Renal cortex interstitium (tissue), 11 donors: ENCODE measurements at regions not wholly inside any gene's neighbourhood (a gene's known extent, or its start where the extent isn't known, plus 50 kb on each side); places are given as distances from the start of the nearest gene placed in this dataset.

Source experiments
- DNase-seq, 11 donors: peaks; one replicate each; pipeline ENCODE4 v3.0.0-alpha.2; 2013; ENCODE audit warnings: low read depth in 9 of 11, low spot score in 4 of 11; ENCODE audit errors: extremely low read depth in 1 of 11

GRCh38 chr11:128239306-128239705, 348.1 kb downstream of the ETS1 start:
- DNase-seq = no peak

DNA sequence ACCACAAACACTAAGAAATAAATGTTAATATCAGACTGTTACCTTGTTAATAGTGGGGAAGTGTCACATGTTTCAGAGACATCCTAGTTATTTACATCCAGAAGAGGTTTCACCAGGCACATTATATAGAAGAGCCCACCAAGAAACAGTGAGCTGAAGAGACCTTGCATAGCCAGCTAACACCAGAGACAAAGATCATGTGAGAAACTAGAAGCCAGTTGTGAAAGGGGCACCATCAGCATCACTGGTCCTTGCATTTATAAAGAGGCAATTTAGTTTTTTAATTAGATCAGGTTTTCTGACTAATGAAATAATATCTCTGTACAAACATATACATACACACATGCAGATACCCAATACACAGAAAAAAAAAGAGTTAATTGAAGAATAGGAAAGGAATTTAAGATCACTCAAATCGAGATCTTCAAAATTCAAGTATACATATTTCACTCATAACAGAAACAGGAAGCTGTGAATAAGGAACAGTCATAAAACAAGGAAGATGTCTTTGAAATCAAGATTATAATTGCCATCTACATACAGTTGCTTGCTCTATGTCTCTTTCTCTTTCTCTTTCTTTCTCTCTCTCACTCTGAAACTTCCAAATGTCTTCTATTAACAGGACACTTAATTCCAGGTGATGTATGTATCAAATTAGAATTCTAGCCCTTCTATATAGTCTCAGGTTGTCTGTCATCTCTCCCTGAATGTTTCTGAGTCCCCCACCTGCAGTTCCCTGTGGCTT, 348.7 kb downstream of the ETS1 start:
- DNase-seq = no peak

DNA sequence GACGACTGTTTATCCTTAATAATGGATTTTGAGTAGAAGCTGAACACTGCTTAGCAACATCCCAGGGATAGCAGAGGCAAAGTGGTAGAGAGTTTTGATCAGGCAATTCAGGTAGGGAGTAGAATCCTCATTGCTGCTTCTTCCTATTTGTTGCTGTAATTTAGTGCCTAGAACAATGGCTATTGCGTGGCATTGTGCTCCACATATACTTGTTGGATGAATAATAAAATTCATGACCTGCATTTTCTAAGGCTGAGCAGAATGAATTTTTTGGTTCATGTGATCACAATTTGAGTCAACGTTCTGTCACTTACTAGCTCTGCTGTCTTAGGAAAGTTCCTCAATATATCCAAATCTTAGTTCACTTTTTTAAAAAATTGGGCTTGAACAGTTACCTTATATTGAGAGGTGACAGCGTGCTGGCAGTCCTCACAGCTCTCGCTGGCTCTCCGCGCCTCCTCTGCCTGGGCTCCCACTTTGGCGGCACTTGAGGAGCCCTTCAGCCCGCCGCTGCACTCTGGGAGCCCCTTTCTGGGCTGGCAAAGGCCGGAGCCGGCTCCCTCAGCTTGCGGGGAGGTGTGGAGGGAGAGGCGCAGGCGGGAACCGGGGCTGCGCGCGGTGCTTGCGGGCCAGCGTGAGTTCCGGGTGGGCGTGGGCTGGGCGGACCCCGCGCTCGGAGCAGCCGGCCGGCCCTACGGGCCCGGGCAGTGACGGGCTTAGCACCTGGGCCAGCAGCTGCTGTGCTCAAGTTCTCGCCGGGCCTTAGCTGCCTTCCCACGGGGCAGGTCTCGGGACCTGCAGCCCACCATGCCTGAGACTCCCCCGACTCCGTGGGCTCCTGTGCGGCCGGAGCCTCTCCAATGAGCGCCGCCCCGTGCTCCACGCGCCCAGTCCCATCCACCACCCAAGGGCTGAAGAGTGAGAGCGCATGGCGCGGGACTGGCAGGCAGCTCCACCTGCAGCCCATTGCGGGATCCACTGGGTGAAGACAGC, 350.6 kb downstream of the ETS1 start:
- DNase-seq = no peak

DNA sequence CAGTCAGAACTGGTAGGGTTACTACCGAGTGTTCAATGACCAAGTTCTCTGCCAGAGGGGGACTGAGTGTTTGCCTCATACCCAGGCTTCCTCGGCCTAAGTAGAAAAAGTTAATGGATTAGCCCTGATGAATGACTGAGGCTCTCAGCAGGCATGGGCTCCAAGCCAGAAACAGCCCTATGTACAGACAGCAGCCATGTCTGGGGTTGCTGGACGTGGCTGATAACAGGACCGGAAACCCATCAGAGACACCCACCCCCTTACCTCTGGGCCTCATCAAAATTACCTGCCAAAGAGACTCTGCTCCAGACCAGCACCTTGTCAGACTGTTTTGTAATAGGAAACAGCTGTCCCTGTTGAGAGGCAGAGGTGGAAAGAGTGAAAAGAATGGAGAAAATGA, 351.4 kb downstream of the ETS1 start:
- no peak for DNase-seq

DNA sequence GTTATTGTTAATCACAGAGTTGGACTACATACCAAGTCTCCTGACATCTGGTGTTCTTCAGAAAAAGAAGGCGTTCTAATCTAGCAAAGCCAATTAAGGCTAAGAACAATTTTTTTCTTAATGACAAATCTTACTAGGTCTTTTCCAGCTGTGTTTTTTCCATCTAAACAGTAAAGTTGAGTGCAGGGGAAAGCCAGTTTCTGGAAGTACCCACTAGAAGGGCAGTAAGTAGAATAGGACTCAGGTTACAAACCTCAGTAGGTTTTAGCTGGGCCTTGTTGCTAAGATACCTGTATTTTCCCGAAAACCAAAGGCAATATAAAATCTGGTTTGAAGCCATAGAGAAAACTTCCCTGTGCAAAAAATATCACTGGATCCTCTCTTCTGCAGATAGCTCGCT, 351.9 kb downstream of the ETS1 start:
- DNase-seq = peak in 2 of 11 donors; percentile 21 to 54

DNA sequence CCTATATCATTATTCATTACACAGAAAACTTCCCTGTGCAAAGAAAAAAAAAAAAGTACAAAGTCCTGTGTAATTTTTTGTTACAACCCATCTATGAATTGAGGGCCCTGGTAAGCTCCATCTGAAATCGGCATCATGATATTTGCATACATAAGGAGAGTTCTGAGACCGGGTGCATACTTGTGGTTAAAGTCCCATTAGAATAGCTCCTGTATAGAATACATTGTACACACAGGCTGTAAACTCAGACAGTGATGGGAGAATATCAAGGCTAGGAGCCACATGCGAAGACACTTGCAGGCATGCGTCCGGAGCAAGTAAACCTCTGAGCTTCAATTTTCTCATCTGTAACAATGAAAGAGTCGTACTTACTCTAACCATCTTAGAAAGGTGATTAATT, 353.2 kb downstream of the ETS1 start:
- no peak for DNase-seq

GRCh38 chr11:128232588-128232987, 354.8 kb downstream of the ETS1 start:
- no peak for DNase-seq

GRCh38 chr11:128231845-128232410, 355.4 kb downstream of the ETS1 start:
- no peak for DNase-seq

- DNase-seq = no peak
These were observed 359.9 kb downstream of the ETS1 start for GRCh38 chr11:128227466-128227865.

DNA sequence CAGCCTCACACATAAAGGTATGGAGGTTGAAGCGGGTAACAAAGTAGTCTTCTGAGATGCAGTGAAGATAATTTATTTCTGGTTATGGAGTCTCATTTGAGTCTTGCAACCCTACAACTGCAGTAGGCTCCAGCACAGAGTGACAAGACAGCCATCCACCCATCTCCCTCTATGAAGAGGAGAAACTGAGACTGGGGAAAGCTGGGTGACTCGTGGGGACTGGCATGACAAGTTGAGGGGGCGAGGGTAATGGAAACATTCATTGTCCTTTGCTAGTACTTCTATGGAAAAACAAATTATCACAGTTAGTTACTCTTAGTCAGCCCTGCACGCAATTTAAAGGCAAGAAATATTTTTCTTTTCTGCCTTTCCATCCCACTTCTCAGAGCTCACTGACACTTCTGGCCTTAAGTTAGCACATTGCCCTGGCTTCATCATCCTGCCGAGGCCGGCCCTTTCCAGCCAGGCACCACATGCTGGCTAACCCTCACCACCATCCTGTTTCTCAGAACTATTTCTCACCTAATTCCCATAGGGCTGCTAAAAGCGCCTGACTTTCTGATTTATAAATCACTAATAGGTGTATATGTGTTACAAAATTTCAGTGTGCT, 361.1 kb downstream of the ETS1 start:
- DNase-seq = no peak

DNA sequence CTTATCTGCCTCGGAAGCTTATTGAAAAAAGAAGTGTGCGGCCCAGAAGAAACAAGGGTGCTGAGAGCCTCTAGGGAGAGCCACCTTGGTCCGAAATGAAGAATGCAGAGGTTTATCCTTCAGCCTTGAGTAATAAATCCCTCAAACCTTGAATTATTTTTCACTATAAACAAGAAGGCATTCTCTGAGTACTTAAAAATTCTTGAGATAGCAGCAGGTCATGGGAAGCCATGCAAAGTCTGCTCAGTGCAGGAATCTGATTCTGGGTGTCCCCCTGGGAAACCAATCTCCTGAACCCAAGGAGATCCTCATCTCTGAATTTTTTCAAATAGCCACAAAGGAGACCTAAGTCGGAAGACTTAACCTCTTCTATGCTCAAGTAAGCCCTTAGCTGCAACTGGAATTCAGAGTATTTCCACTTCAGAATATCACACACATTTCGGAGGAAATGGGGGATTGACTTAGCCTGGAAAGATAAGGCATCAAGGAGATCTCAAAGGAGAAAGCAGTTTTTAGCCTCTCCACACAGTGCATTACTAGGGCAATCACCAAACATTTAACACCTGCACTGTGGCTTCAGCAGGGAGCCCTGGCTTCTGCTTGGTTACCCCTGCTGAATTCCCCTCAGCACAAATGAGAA, 365.0 kb downstream of the ETS1 start:
- no peak for DNase-seq

- DNase-seq = no peak
These were observed 367.6 kb downstream of the ETS1 start for GRCh38 chr11:128219731-128220120.

DNA sequence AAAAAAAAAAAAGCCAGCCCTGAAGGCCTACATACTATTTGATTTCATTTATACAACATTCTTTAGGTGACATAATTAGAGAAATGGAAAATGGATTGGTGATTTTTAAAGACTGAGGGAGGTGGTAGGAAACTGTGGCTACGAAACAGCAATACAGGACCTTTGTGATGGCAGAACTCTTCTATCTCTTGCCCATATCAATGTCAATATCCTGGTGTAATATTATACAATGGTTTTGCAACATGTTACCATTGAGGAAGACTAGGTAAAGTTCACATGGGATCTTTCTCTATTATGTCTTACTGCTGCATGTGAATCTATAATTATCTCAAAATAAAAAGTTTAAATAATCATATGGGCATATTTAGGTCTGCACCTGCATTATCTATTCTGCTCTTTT, 371.2 kb downstream of the ETS1 start:
- DNase-seq = no peak

GRCh38 chr11:128215238-128215882, 372.0 kb downstream of the ETS1 start:
- no peak for DNase-seq

- no peak for DNase-seq
These were observed 373.1 kb downstream of the ETS1 start for GRCh38 chr11:128214263-128214662.

GRCh38 chr11:128213461-128213860, 373.9 kb downstream of the ETS1 start:
- DNase-seq = no peak

- no peak for DNase-seq
These were observed 375.0 kb downstream of the ETS1 start for GRCh38 chr11:128212324-128212723.

DNA sequence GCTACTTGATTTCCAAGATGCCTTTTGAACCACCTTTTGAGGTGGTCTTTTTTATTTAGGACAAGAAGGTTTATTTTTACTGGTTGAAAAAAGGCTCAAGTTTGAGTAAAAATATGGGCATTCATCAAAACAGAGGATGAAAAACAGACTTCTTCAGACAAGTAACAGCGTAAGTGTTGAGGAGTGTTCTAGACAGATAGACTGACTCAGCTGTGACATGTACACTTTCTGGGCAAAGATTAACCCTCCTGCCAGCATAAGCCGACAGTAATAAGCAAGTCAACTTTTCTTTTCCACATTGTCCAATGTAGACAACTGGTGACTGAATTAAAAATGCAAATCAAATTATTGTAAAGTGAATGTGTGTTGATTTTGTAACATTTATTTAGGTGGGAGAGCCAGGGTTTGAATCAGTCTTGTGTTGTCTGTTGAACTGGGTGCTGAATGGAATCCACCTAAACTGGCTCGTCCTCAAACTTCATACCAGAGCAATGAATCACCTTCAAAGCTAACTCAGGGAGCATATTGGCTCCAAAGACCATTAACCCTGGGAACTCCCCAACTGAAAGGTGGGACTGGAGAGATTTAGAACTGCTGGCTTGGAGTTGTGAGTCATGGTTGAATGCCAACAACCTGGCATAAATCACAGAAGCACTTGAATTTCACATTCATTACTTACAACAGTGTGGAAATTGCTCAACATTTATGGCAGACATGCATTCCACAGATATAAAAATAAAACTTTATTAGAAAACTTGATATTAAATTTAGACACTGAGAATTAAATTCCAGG, 377.0 kb downstream of the ETS1 start:
- peak in 9 of 11 donors; percentile 51 to 82 (median 69) for DNase-seq
